ENCODE measurements at regions not wholly inside any gene's neighbourhood (a gene's known extent, or its start where the extent isn't known, plus 50 kb on each side); places are given as distances from the start of the nearest gene placed in this dataset.
"Not testable (repeated sequence)": the region's sequence is repeated elsewhere in the genome, so short reads cannot be mapped to it uniquely, and the experiment has no call there.

DNA sequence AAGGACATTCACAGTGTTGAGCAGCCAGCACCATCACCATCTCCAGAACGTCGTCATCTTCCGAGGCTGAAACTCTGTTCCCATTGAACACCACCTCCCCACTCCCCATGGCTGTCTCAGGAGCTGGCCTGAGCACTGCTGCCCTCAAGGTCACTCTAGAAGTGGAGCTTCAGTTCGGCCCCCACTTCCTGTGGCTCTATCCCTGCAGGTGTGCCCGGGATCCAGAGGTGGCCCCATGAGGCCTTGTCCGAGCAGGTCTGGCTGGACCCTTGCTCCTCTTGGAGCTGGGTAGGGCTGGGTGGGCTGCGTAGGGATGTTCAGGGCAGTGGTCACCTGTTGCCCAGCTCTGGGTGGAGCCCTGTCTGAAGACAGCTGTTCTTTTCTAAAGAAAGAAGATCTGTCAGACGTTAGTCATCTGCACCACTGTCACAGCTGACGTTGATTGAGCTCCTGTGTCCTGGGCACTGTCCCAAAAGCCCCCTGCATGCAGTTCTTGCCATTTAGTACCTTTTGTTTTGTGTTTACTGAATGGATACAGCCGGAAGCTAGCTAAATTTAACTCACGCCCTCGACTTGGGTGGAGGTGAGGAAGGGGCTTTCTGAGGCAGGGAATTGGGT is 75.5 kb upstream of the CLDN5 start:
- DNase-seq (ENCODE audit: low read depth) = no peak

DNA sequence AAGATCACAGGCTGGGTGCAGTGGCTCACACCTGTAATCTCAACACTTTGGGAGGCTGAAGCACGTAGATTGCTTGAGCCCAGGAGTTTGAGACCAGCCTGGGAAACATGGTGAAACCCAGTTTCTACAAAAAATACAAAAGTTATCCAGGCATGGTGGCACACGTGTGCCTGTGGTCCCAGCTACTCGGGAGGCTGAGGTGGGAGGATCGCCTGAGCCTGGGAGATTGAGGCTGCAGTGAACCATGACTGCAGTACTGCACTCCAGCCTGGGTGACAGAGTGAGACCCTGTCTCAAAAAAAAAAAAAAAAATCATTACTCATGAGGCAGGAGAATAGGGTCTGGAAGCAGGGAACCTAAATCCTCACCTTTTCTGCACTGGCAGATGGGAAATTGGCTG is 79.1 kb upstream of the CLDN5 start:
- not testable (repeated sequence) for H3K4me3 ChIP-seq (ENCODE audit: low read depth, low read length); DNase-seq (ENCODE audit: low read depth)

More for the DNA sequence above, 75.5 kb upstream of the CLDN5 start:
- H3K4me3 ChIP-seq (ENCODE audit: low read depth, low read length) = no peak overlapping the region
- no peak for TF ChIP-seq CTCF (IDR thresholded peaks at IDR 0.05; ENCODE audit: low read depth, low read length, missing control alignments)

- DNase-seq (ENCODE audit: low read depth) = no peak
- H3K4me3 ChIP-seq (ENCODE audit: low read depth, low read length) = no peak overlapping the region
- no peak for TF ChIP-seq CTCF (IDR thresholded peaks at IDR 0.05; ENCODE audit: low read depth, low read length, missing control alignments)
These were observed 79.6 kb upstream of the CLDN5 start for GRCh38 chr22:19603767-19604166.

DNA sequence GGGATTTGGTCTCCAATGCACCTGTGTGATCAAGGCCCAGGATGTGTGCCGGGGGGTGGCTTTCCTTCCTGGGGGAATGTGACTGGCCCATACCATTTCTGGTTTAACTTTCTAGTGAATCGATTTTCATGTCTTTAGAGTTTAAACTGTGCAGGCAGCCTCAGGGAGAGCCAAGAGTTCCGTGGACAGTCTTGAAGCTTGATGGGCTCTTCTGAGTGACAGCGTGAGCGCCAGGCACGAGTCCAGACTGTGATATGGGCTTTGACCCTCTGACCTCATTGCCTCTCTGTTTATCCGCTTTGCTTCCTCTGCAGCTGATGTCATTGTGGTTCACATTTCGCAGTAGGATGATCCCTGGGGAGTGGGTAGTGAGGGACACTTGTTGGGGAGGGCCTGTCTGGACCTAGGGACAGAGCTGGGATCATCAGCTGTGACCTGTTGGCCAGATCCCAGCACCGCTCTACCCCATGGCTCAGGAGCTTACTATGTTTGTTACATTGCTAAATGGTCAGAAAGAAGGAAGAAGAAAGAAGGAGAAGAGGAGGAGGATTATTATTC is 80.6 kb upstream of the CLDN5 start:
- H3K4me3 ChIP-seq (ENCODE audit: low read depth, low read length) = no peak overlapping the region
- no peak for DNase-seq (ENCODE audit: low read depth)
- TF ChIP-seq CTCF (IDR thresholded peaks at IDR 0.05; ENCODE audit: low read depth, low read length, missing control alignments) = no peak

DNA sequence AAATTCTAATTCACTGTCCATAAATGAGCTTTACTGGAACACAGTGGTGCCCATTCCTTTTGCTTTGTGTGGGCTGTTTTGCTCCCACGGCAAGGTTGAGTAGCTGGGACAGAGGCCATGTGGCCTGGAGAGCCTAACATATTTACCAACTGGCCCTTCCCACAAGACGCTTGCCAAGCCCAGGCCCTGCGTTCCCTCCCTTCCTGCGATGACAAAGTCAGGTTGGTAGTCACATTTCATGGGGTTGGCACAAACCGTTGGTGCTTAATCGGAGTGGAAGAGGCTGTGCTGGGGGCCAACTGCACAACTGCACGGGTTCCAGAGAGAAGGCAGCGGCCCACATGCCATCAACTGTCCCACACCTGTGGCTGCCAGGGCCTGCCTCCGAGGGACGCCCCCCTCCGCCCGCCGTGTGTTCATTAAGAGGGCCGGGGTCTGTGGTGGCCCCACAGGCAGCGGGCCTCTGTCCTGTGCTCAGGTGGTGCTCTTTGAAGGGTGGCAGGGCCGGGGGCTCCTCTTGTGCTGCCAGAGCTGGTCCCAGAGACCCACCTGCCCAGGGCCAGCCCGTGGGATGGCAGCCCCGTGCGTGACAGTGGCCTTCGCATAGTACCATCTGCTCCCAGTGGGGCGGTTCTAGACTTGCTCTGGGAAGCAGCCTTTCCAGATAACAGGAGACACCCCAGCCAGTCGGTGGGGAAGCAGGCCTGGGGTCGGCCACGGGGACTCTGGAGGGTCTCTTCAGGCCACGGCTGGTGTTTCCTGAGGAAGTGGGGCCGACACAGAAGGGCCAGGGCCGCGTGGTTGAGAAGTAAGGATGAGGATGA is 81.5 kb upstream of the CLDN5 start:
- no peak overlapping the region for H3K4me3 ChIP-seq (ENCODE audit: low read depth, low read length)
- DNase-seq (ENCODE audit: low read depth) = no peak
- no peak for TF ChIP-seq CTCF (IDR thresholded peaks at IDR 0.05; ENCODE audit: low read depth, low read length, missing control alignments)

- no peak for TF ChIP-seq CTCF (IDR thresholded peaks at IDR 0.05; ENCODE audit: low read depth, low read length, missing control alignments)
- H3K4me3 ChIP-seq (ENCODE audit: low read depth, low read length) = no peak overlapping the region
- DNase-seq (ENCODE audit: low read depth) = no peak
These were observed 82.4 kb upstream of the CLDN5 start for GRCh38 chr22:19606332-19607191.
